HepG2 (cell line): ENCODE measurements at regions not wholly inside any gene's neighbourhood (a gene's known extent, or its start where the extent isn't known, plus 50 kb on each side); places are given as distances from the start of the nearest gene placed in this dataset.

ENCODE experiments used
- POLR2A ChIP-seq, 2 experiments: IDR thresholded peaks; 2 replicates each; pipeline ENCODE4 v1.6.1; 2011; ENCODE audit warnings: low read depth in 2 of 2, low read length in 2 of 2, mild to moderate bottlenecking in 1 of 2, moderate library complexity in 1 of 2; ENCODE audit not compliant: insufficient read depth in 1 of 2
- RFX5 ChIP-seq: IDR thresholded peaks from 2 replicates; pipeline ENCODE4 v1.6.1; 2011; ENCODE audit warnings: low read depth, low read length, improper control_type of control experiment
- SETDB1 ChIP-seq: sonication (generic); formaldehyde crosslinking; IDR thresholded peaks from 2 replicates; pipeline ENCODE4 v1.5.1; 2020; ENCODE audit warnings: missing genetic modification reagents, mild to moderate bottlenecking, borderline replicate concordance
- THYN1 ChIP-seq: sonication (generic); formaldehyde crosslinking; IDR thresholded peaks from 2 replicates; pipeline ENCODE4 v1.8.1; 2023; ENCODE audit warnings: low read depth, mild to moderate bottlenecking, moderate library complexity, missing genetic modification reagents, borderline replicate concordance
- ZBTB42 ChIP-seq: sonication (generic); formaldehyde crosslinking; IDR thresholded peaks from 2 replicates; pipeline ENCODE4 v1.5.0; 2020; ENCODE audit warnings: mild to moderate bottlenecking, missing genetic modification reagents
- TF ChIP-seq, protein P1 (sequence below), 2 experiments: IDR thresholded peaks; 2 replicates each; pipeline ENCODE4 v1.6.1; 2011 to 2012; ENCODE audit warnings: low read length in 2 of 2, borderline replicate concordance in 1 of 2, low read depth in 1 of 2, mild to moderate bottlenecking in 1 of 2, moderate library complexity in 1 of 2
- TF ChIP-seq, protein P2 (sequence below): sonication (generic); formaldehyde crosslinking; IDR thresholded peaks from 2 replicates; pipeline ENCODE4 v1.4.0; 2020; ENCODE audit warnings: mild to moderate bottlenecking, missing genetic modification reagents
- TF ChIP-seq, protein P3 (sequence below): sonication (generic); formaldehyde crosslinking; IDR thresholded peaks from 2 replicates; pipeline ENCODE4 v1.5.0; 2020; ENCODE audit warnings: mild to moderate bottlenecking, missing genetic modification reagents, moderate library complexity

DNA sequence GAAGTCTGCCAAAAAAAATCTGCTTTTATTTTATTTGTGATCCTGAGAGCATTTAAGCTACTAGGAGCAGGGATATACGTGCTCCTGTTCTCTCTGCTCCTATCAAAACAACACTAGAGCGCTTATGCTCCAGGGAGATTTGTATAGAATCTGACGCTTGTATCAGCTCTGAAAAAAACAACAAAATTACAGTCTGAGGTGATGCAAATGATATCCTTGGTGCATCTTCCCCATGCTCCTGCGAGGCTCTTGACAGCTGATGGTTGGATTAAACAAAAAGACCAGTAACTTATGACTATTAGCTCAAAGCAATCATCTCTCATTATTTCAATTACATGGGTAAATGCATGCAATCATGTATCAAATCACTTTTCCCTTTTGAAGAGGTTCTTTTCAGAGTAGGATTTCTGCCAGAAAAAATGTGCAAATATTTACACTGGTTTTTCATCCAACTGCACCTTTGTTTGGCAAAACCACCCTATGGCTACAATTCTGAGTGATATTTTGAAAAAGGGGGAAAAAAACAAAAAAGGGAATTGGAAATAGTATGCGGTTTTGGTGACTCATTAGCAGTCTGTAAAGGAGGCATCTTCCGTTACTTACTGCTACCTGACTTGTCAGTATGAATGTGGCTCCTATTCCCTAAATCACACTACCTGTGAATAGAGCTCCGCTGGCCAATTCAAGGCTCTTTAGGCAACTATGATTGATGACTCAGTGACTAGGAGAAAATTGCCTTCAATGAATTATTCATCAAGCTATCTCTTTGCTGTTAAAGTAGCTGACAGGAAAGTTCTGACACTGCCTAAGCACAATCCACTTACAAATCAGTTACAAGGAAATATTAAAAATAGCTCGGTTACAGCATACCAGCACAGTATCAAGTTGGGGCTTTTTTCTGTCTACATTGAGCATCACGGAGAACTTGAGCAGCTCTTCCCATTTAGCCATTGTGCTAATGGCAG is 450.0 kb downstream of the FOXG1 start:
- TF ChIP-seq, protein P1, sequence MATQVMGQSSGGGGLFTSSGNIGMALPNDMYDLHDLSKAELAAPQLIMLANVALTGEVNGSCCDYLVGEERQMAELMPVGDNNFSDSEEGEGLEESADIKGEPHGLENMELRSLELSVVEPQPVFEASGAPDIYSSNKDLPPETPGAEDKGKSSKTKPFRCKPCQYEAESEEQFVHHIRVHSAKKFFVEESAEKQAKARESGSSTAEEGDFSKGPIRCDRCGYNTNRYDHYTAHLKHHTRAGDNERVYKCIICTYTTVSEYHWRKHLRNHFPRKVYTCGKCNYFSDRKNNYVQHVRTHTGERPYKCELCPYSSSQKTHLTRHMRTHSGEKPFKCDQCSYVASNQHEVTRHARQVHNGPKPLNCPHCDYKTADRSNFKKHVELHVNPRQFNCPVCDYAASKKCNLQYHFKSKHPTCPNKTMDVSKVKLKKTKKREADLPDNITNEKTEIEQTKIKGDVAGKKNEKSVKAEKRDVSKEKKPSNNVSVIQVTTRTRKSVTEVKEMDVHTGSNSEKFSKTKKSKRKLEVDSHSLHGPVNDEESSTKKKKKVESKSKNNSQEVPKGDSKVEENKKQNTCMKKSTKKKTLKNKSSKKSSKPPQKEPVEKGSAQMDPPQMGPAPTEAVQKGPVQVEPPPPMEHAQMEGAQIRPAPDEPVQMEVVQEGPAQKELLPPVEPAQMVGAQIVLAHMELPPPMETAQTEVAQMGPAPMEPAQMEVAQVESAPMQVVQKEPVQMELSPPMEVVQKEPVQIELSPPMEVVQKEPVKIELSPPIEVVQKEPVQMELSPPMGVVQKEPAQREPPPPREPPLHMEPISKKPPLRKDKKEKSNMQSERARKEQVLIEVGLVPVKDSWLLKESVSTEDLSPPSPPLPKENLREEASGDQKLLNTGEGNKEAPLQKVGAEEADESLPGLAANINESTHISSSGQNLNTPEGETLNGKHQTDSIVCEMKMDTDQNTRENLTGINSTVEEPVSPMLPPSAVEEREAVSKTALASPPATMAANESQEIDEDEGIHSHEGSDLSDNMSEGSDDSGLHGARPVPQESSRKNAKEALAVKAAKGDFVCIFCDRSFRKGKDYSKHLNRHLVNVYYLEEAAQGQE (IDR thresholded peaks at IDR 0.05; ENCODE audit: borderline replicate concordance in 1 of 2, low read depth in 1 of 2, low read length in 2 of 2): no peak
- no peak for TF ChIP-seq ZBTB42 (CRISPR knock-in tag)
- no peak for TF ChIP-seq THYN1 (CRISPR knock-in tag)
- TF ChIP-seq, protein P2, sequence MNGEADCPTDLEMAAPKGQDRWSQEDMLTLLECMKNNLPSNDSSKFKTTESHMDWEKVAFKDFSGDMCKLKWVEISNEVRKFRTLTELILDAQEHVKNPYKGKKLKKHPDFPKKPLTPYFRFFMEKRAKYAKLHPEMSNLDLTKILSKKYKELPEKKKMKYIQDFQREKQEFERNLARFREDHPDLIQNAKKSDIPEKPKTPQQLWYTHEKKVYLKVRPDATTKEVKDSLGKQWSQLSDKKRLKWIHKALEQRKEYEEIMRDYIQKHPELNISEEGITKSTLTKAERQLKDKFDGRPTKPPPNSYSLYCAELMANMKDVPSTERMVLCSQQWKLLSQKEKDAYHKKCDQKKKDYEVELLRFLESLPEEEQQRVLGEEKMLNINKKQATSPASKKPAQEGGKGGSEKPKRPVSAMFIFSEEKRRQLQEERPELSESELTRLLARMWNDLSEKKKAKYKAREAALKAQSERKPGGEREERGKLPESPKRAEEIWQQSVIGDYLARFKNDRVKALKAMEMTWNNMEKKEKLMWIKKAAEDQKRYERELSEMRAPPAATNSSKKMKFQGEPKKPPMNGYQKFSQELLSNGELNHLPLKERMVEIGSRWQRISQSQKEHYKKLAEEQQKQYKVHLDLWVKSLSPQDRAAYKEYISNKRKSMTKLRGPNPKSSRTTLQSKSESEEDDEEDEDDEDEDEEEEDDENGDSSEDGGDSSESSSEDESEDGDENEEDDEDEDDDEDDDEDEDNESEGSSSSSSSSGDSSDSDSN (CRISPR knock-in tag): no peak
- TF ChIP-seq, protein P3, sequence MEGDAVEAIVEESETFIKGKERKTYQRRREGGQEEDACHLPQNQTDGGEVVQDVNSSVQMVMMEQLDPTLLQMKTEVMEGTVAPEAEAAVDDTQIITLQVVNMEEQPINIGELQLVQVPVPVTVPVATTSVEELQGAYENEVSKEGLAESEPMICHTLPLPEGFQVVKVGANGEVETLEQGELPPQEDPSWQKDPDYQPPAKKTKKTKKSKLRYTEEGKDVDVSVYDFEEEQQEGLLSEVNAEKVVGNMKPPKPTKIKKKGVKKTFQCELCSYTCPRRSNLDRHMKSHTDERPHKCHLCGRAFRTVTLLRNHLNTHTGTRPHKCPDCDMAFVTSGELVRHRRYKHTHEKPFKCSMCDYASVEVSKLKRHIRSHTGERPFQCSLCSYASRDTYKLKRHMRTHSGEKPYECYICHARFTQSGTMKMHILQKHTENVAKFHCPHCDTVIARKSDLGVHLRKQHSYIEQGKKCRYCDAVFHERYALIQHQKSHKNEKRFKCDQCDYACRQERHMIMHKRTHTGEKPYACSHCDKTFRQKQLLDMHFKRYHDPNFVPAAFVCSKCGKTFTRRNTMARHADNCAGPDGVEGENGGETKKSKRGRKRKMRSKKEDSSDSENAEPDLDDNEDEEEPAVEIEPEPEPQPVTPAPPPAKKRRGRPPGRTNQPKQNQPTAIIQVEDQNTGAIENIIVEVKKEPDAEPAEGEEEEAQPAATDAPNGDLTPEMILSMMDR: no peak
- TF ChIP-seq POLR2A (IDR thresholded peaks at IDR 0.05; ENCODE audit: insufficient read depth in 1 of 2, low read depth in 2 of 2, low read length in 2 of 2): no peak
- TF ChIP-seq SETDB1 (CRISPR knock-in tag): no peak
- no peak for TF ChIP-seq RFX5
